Loucy (cell line): ENCODE measurements at regions not wholly inside any gene's neighbourhood (a gene's known extent, or its start where the extent isn't known, plus 50 kb on each side); places are given as distances from the start of the nearest gene placed in this dataset.

Experiments
- H2AFZ ChIP-seq: fragments of 200-600 bp; sonication (generic); 2 replicates; pipeline ENCODE4 v1.6.0; 2016; ENCODE audit warnings: antibody characterized with exemption, mild to moderate bottlenecking, low read length, moderate library complexity
- H3F3A ChIP-seq: fragments of 200-600 bp; 2 replicates; pipeline ENCODE4 v1.6.0; 2016; ENCODE audit warnings: antibody characterized with exemption, low read depth, mild to moderate bottlenecking
- H3K27me3 ChIP-seq: fragments of 200-600 bp; sonication (generic); 2 replicates; pipeline ENCODE4 v1.6.1; 2014; ENCODE audit warnings: low read length, mild to moderate bottlenecking; ENCODE audit not compliant: insufficient read depth, poor library complexity, severe bottlenecking
- H3K36me3 ChIP-seq: fragments of 200-600 bp; sonication (generic); 2 replicates; pipeline ENCODE4 v1.6.1; 2016; ENCODE audit warnings: low read length; ENCODE audit not compliant: insufficient read depth
- H3K4me1 ChIP-seq: fragments of 200-600 bp; sonication (generic); 2 replicates; pipeline ENCODE4 v1.5.1; 2014; ENCODE audit warnings: low read length, mild to moderate bottlenecking; ENCODE audit not compliant: insufficient read depth, poor library complexity, severe bottlenecking
- H3K4me2 ChIP-seq: fragments of 200-600 bp; sonication (generic); 2 replicates; pipeline ENCODE4 v1.6.0; 2014; ENCODE audit warnings: antibody characterized with exemption, low read length, low read depth, mild to moderate bottlenecking; ENCODE audit not compliant: poor library complexity, severe bottlenecking
- H3K4me3 ChIP-seq: fragments of 200-600 bp; sonication (generic); 2 replicates; pipeline ENCODE4 v1.5.1; 2014; ENCODE audit warnings: low read length, mild to moderate bottlenecking, mixed read lengths; ENCODE audit not compliant: poor library complexity, severe bottlenecking
- H3K79me2 ChIP-seq: fragments of 200-600 bp; sonication (generic); 2 replicates; pipeline ENCODE4 v1.6.1; 2014; ENCODE audit warnings: low read length; ENCODE audit not compliant: insufficient read depth
- H3K9ac ChIP-seq: fragments of 200-600 bp; sonication (generic); 2 replicates; pipeline ENCODE4 v1.6.0; 2014; ENCODE audit warnings: mild to moderate bottlenecking, low read depth, low read length, moderate library complexity; ENCODE audit not compliant: poor library complexity, severe bottlenecking
- H3K9me2 ChIP-seq: fragments of 200-600 bp; sonication (generic); replicated peaks from 2 replicates; pipeline ENCODE4 v1.6.1; 2016; ENCODE audit warnings: low read depth, low read length, mixed read lengths
- H3K9me3 ChIP-seq: fragments of 200-600 bp; sonication (generic); 2 replicates; pipeline ENCODE4 v1.6.1; 2014; ENCODE audit warnings: mild to moderate bottlenecking, antibody characterized with exemption, low read length, low read depth; ENCODE audit not compliant: insufficient read depth
- H4K20me1 ChIP-seq: fragments of 200-600 bp; sonication (generic); 2 replicates; pipeline ENCODE4 v1.6.0; 2014; ENCODE audit warnings: antibody characterized with exemption, low read length, mild to moderate bottlenecking; ENCODE audit not compliant: insufficient read depth, poor library complexity, severe bottlenecking
- CTCF ChIP-seq: fragments of 200-600 bp; sonication (generic); conservative IDR thresholded peaks from 2 replicates; pipeline ENCODE4 v1.5.1; 2014; ENCODE audit warnings: mild to moderate bottlenecking, antibody characterized with exemption, low read length
- EZH2phosphoT487 ChIP-seq: fragments of 200-600 bp; IDR thresholded peaks from 2 replicates; pipeline ENCODE4 v1.6.1; 2018; ENCODE audit warnings: antibody characterized with exemption, mild to moderate bottlenecking, moderate library complexity, borderline replicate concordance

- no peaks in the 10 kb centered on the region for H3F3A ChIP-seq
- H4K20me1 ChIP-seq, result no peaks in the 10 kb centered on the region
- H3K4me1 ChIP-seq, result no peaks in the 10 kb centered on the region
- no peak for TF ChIP-seq CTCF
- H3K27me3 ChIP-seq, result no peaks in the 10 kb centered on the region
- no peak overlapping the region for H3K9ac ChIP-seq
- H3K9me3 ChIP-seq, result no peaks in the 10 kb centered on the region
- H3K79me2 ChIP-seq, result no peaks in the 10 kb centered on the region; the same call in 1 of the 2 replicates
- no peak overlapping the region for H3K4me3 ChIP-seq
- peaks cover 49% of the 10 kb centered on the region; the same call in 1 of the 2 replicates for H3K36me3 ChIP-seq
- H3K4me2 ChIP-seq, result no peak overlapping the region
- no peak overlapping the region for H2AFZ ChIP-seq
- no peaks in the 10 kb centered on the region for H3K9me2 ChIP-seq
Observed at GRCh38 chr2:10183146-10183675, 60.7 kb downstream of the RRM2 start.

GRCh38 chr2:10184421-10184820 is 61.9 kb downstream of the RRM2 start:
- H3K9ac ChIP-seq, result no peak overlapping the region

GRCh38 chr2:10185046-10185445 is 62.5 kb downstream of the RRM2 start:
- Histone ChIP-seq H3K9me3 (no peaks in the 10 kb centered on the region), H3F3A (no peaks in the 10 kb centered on the region), H2AFZ (no peak overlapping the region), H3K4me2 (no peak overlapping the region), H3K79me2 (peaks cover 7% of the 10 kb centered on the region; the same call in 1 of the 2 replicates), H3K4me1 (no peaks in the 10 kb centered on the region), H4K20me1 (no peaks in the 10 kb centered on the region), H3K36me3 (peaks cover 44% of the 10 kb centered on the region; the same call in 1 of the 2 replicates), H3K27me3 (no peaks in the 10 kb centered on the region), H3K9me2 (no peaks in the 10 kb centered on the region), H3K4me3 (no peak overlapping the region), H3K9ac (no peak overlapping the region)
- TF ChIP-seq CTCF (no peak), EZH2phosphoT487 (no peak)

More at GRCh38 chr2:10184421-10184820, 61.9 kb downstream of the RRM2 start:
- no peaks in the 10 kb centered on the region for H3F3A ChIP-seq
- peaks cover 49% of the 10 kb centered on the region; the same call in 1 of the 2 replicates for H3K36me3 ChIP-seq
- no peaks in the 10 kb centered on the region for H3K9me3 ChIP-seq
- no peaks in the 10 kb centered on the region for H3K27me3 ChIP-seq
- peaks cover under 1% of the 10 kb centered on the region; the same call in 1 of the 2 replicates for H3K79me2 ChIP-seq
- no peaks in the 10 kb centered on the region for H4K20me1 ChIP-seq
- no peaks in the 10 kb centered on the region for H3K9me2 ChIP-seq
- TF ChIP-seq EZH2phosphoT487 (no peak), CTCF (no peak)
- H2AFZ ChIP-seq, result no peak overlapping the region
- H3K4me2 ChIP-seq, result no peak overlapping the region
- no peaks in the 10 kb centered on the region for H3K4me1 ChIP-seq
- H3K4me3 ChIP-seq, result no peak overlapping the region
